GM21576 (cell line): ENCODE measurements at regions not wholly inside any gene's neighbourhood (a gene's known extent, or its start where the extent isn't known, plus 50 kb on each side); places are given as distances from the start of the nearest gene placed in this dataset.

Experiments used
- ATAC-seq: cut with Tn5 transposase; IDR thresholded peaks from one replicate; pipeline ENCODE4 v1.9.1; 2021; ENCODE audit warnings: mild to moderate bottlenecking, moderate library complexity; ENCODE audit not compliant: unreplicated experiment

DNA sequence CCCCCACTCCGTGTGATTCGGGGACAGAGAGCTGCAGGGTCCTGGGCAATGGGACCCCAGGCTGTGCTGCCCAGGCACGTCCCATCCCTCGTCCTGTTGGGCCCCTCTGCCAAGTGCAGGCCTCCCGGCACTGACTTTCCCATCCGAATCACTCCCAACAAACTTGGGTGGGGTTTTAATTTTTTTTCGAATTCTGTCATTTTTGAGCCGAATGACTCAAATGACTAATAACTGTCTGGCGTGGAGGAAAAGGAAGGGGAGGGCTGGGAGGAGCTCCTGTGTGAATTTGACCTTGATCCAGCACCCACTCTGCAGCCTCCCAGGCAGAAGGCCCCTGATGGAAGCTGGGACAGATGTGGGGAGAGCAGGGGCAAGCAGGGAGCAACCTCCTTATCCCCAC is 1173.2 kb downstream of the BRD1 start:
- no peak for ATAC-seq

DNA sequence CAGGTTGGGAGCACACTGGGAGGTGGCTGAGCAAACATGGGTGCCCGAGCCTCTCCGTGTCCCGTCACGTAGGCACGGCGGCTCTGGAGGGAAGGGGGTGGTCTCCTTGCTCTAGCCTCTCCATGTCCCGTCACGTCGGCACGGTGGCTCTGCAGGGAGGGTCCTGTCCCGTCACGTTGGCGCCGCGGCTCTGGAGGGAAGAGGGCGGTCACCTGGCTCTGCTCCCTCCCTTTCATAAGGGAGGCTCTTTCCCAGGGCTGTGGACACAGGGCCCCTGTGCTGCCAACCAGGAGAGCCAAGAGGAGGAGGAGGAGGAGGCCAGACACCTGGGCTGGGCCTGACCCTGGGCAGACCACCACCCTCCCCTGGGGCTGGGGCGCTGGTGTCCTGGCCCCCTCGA is 1173.7 kb downstream of the BRD1 start:
- no peak for ATAC-seq

DNA sequence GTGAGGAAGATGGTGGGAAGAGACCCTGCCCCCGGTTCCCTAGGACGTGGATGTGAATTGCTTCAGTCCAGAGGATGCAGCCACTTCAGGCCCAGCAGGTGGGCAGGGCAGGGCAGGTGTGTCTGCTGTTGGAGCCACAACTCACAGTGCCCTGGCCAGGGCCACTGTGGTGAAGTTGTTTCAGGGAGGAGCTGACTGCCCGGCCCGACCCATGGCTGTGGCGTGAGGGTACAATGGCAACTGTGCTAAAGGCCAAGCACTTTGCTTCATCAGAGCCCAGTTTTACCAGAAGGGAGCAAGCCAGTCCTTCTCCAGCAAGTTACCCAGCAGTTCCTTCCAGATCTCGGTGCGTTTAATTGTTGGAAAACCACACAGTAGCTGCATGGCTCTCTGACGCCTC is 1174.4 kb downstream of the BRD1 start:
- ATAC-seq, result no peak

DNA sequence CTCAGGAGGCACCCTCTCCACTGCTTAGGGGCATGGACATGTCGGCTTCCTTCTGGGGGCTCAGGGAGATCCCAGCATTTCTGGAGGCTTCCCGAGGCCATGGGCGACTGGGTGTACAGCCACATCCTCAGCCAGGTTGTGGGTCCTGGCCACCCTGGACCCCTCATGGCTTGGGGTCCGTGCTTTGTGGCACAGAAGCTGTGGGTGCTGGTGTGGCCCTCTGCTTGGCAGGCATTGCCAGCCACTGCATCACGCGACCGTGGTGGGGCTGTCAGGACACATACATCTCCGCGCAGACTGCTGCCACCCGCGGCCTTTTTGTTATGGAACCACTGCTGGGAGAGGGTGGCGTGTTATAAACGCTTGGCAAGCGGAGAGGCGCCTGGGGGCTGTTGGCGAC is 1174.9 kb downstream of the BRD1 start:
- ATAC-seq, result no peak

DNA sequence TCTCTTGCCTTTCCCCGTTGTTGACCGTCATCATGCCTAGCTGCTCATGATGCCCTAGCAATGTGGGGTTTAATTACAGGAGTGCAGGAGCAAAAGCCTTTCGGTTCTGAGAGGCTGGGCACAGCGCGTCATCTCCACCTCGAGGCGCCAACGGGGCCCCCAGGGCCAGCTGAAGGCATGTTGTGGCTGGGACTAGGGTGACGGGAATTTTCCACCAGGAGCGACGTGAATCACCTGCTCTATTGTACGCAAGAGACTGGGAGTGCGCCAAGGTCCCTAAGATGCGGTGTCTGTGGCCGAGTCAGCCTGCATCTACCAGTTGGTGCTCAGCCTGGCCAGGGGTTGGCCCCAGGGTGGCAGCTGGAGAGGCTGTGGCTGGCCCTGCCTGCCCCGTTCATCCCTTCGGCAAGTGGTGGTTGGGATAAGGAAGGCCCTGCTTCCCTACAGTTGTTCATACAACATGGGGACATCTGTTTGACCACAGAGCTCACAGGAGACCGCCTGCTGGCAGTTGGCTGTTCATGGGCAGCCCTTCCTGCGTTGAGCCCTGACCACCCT is 1175.6 kb downstream of the BRD1 start:
- ATAC-seq, result no peak

DNA sequence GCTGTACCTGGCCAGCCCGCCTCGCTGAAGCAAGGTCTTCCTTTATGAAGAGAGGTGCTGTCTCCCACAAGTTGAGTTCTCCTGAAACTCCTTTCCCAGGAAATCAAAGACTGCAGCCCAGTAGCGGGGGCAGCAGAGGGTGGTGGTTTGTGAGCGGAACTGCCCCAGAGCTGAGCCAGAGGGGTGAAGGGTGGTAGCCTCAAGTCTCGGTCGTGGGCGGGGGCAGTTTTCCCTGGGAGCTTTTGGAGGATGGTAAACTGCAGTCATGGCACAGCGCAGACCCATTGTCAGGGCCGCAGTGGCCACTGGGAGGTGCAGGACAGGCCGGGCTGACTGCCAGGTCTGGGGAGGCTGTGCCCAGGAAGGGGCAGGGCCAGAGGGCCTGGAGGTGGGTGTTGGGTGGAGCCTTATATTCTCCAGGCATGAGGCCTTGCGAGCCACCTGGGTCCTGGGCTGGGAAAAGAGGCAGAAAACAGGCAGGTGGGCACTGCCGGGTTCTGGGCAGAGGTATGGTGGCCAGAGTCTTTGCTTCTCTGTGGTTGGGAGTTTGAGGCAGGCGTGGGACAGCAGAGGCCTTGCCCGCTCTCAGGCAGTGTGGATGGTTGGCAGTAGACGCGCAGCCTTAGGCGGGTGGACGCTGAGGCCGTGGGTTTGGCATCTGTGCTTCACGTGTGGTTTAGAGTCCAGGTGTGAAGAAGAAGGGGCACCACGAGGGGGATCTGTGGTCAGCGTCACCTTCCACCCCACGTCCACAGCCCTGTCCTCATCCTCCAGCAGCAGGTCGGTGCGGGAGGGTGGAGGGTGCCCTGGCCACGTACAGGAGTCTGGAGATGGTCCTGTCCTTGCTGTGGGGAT is 1176.4 kb downstream of the BRD1 start:
- ATAC-seq, result no peak

DNA sequence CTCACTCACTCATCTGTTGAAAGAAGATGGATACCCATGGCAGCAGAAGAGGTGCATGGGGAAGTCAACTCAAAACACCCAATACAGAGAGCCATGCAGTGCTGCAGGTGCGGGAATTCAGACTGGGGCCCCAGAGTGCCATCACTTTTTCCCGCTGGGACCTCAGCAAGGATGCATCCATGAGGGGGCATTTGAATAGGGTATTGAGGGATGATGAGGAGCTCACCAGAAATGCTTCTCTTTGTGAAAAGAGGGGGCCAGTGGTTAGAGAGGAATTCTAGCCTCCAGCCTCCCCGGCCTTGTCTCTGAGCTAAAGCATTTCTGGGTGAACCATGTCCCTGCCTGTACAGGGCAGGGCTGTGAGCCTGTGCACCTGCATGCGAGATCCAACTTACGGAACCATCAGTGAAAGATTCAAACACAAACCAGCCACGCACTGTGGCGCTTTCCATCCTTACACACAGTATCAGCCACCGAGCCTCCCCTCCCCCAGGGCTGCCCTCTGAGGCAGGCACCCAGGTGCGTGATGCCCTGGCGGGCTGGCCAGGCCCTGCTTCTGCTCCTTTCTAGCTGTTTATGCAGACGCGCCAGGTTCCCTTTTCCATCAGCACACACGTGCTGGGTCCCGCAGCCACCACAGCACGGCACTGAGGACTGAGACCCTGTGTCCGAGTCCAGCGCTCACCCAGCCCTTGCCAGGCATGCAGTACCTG is 1177.2 kb downstream of the BRD1 start:
- ATAC-seq, result no peak

DNA sequence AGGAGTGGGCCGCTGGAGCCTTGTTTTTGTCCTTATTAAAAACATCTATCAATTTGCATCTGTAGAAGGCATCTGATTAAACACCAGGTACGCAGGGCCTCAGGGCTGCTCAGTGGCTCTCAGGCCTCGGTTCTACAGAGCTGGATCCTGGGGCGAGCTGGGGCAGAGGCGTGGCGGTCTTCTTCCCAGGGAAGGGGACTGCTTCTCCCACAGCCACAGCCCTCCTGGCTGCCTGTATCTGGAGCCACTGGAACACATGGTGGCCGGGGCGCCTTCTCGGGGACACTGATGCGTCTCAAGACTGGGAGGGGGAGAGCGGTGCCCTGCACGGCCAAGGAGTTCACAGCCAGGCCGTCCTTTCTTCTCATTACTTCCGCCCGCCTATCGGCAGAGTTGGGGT is 1178.2 kb downstream of the BRD1 start:
- ATAC-seq, result no peak

DNA sequence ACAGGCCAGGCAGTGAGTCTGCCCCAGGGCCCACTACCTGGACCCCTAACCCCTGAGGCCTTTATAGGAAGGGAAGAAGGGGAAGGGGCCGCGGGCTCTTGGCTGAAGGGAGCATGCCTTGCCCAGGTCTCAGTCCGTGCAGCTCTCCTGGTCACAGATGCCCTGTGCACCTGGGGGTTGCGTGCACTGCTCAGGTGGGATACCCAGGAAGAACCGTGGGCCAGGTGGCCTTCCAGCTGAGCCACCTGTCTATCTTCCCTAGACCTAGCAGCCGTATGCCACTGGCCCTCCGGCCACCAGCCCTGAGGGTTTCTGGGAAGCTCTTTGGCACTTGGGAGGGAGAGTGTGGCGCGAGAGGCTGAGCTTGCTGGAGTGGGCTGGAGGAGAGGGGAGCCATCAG is 1178.6 kb downstream of the BRD1 start:
- ATAC-seq, result no peak

DNA sequence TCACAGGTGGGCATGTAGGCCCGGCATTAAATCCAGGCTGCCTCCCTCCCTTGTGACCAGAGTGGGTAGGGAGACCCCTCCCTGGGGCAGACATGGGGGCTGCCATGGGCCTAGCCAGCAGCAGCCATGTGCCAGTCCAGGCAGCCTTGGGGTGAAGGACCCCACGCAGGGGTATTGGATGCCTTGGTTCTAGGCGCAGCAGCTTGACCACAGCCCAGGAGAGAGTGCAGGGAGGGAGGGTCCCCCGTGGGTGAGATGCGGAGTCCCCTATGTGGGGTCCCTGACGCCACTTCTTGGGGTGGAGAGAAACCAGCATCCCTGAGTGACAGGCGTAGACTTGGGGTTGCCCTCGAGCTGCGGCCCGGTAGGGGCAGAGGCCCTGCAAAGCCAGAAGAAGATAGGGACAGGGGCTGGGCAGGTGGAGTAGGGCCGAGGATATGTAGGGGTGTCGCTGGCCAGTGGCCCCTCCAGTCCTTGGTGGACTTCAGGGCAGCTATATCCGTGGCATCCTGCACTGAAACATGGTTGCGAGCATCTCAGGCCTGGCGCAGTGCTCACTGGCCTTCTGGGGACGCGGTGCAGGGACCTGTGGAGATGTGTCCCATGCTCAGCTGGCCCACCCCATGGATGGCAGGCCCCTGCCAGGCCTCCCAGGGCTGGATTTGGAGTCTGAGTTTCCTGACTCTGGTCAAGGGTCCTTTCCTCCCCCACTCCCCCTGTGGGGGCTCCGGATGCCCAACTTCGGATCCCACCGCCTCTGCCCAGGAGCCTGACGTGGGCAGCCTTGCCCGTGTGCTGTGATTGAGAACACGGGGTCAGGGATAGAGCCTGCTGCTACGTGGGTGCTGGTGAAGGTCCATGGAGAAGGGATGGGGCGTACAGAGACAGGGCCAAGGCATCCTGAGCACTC is 1179.8 kb downstream of the BRD1 start:
- ATAC-seq, result no peak

DNA sequence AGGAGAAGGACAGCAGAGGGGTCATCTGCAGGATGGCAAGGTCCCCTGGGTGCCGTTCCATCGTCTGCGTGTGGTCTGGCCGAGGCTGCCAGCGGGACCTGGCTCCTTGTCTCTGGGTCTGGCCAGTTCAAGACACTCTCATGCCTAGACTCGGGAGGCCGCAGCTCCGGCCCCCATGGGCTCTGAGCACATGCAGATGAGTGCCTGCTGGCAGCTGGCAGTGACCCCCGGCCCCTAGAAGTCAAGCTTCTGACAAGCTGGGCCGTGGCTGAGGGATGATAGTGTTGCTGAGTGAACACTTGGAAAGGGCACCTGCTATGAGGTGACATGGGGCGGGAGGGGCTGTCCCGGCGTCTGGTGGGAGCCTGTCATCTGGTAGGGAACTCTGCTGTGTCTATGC is 1180.6 kb downstream of the BRD1 start:
- no peak for ATAC-seq

DNA sequence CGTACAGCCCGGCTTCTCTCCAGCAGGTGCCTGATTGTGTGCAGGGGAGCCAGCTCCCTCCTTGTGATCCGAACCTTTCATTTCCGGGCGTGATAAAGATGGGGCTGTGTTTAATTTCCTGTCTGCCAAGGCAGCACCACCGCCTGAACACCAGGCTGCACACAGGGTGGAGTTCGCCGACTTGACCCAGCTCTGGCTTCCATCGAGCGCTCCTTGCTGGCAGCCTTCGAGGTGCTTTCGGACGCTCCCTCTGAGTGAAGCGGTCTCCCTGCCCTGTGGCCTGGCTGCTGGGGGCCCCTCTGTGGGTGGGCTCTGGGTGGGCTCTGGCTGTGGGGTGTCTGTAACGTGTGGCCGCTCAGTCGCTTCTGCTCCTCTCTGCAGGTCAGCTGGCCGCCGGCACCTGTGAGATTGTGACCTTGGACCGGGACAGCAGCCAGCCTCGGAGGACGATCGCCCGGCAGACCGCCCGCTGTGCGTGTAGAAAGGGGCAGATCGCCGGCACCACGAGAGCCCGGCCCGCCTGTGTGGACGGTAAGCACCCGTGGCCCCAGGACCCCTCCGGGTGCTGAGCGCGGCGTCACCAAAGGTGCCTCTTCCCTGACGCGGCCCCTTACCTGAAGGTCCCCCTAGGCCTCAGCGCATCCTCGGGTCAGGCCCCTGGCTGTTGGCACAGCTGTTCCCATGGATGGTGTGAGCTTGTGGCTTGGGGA is 1181.3 kb downstream of the BRD1 start:
- no peak for ATAC-seq

DNA sequence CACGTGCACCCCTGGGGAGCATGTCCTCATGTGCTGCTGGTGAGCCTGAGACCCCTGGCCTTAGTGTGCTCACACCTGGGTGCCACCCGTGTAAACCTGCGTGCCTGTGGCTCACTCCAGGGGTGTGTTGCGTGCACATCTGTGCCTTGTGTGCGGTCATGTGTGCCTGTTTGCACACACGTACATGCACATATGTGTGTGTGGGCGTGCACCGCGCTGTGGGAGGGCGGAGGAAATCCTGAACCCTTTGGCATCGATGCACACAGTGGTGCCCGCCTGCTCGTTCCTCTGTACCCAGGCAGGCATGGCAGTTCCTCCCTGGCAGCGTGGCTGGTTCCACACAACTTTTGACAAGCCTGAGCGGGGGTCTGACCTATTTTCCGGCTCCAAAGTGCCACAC is 1181.9 kb downstream of the BRD1 start:
- no peak for ATAC-seq

DNA sequence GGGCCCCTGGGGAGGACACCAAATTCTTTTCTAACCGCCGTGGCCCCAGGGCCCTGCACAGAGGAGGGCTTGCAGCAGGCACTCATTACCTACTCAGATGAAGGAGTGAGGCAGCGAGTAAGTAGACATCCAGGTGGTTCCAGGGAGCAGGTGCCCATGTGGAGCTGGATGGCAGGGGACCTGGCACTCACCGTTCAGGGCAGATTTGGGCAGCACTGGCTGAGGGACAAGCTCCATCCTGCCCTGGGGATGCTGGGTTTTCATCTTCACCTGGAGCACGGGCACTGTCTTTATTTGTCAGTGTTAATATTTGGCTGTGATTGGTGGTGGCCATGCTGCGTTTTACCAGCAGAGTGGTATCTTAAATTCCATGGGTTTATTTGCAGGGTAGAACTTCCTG is 1182.7 kb downstream of the BRD1 start:
- ATAC-seq, result no peak

DNA sequence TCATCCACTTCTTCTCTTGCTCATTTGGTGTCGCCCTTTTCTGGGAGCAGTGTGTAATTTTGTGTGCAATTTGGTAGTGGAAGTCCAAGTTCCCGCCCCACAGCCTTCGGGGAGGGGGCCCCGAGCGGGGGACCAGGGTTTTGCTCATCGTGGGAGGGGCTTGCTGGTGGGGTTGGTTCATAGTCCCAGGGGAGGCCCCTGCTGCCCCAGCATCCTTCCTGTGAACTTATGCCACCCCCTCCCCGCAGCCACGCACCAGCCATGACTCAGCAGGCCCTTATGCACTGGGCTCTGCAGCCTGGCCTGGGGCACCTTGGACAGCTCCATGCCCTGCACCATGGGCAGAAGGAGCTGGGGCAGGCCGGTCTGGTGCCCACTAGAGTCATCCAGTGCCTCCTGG is 1183.6 kb downstream of the BRD1 start:
- no peak for ATAC-seq

DNA sequence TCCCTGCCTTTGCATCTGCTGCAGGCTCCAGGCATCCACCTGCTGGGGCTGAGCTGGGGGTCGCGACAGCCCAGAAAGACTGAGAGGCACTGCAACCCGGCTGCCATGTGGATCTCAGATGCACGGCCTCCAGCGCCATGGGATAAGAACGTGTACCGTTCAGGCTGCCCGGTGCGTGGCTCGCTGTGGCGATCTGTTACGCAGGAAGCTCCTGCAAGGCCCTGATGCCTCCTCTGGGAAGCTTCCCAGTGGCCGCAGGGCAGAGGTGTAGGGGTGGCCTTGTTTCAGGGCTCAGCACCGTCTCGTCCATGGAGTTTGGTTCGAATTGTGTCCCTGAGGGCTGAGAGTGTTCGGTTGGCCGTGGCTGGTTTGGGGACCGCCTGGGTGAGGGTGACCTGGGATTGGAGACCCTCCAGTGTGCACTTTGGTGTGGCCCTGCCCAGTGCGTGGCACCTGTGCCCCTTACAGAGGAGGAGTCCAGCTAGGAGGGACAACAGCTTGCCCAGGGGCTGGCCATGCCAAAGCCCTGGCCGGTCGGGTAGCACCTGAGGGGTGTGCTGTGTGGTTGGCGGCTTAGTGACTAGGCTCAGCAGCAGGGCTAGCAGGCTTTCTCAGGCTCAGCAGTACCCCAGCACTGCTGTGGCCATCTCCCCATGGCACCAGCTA is 1184.5 kb downstream of the BRD1 start:
- ATAC-seq, result no peak

DNA sequence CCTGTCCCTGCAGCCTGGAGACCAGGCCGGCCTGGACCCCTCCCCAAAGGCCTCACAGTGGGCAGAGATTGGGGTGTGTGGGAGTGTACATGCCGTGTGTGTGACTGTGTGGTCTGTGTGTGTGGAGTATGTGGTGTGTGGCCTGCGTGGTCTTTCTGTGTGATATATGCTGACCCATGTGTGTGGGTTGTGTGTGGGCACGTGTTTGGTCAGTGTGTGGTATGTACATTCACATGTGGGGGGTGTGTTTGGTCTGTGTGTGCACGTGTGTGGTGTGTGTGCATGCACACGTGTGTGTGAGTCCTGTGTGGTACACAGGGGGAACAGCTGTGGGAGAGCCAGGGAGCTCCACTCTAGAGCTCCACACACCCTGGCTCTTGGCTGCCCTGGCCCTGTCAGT is 1185.1 kb downstream of the BRD1 start:
- ATAC-seq, result no peak

DNA sequence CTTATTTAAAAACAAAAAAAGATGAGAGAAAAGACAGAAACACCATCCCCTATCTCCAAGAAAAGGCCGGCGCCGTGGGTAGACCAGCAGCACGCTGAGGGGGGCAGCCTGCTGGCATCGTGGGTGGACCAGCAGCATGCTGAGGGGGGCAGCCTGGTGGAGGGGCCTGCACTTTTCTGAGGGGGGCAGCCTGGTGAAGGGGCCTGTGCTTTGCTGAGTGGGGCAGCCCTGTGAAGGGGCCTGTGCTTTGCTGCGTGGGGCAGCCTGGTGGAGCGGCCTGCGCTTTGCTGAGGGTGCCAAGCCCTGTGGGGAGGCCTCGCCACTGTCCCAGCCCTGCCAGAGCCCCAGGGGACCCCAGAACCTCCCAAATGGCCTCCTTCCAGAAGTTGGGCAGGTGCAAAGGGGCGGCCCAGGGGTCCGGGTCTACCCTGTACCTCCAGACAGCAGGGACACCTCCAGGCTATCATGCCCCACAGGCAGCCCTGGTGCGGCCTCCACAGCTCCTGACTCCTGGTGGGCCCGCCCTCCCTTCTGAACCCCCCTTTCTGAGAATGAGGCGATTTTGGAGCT is 1185.7 kb downstream of the BRD1 start:
- no peak for ATAC-seq
